Transverse colon (tissue), 3 donors: ENCODE measurements at regions not wholly inside any gene's neighbourhood (a gene's known extent, or its start where the extent isn't known, plus 50 kb on each side); places are given as distances from the start of the nearest gene placed in this dataset.

Source experiments
- CTCF ChIP-seq, 5 experiments: fragments of 200-600 bp in 3 of 5; fragments of 450-650 bp in 2 of 5; sonication (generic) in 3 of 5; IDR thresholded peaks; 1 replicate in 2 of 5; 2 replicates in 3 of 5; pipeline ENCODE4 v1.5.1; 2016 to 2017; ENCODE audit warnings: antibody characterized with exemption in 5 of 5, inconsistent platforms in 3 of 5, mild to moderate bottlenecking in 2 of 5, moderate library complexity in 1 of 5
- EP300 ChIP-seq: sonication (generic); formaldehyde crosslinking; IDR thresholded peaks from one replicate; pipeline ENCODE4 v1.6.1; 2017; ENCODE audit warnings: antibody characterized with exemption, low read depth
- POLR2A ChIP-seq: fragments of 450-650 bp; IDR thresholded peaks from one replicate; pipeline ENCODE4 v1.6.1; 2016; ENCODE audit warnings: antibody characterized with exemption, mild to moderate bottlenecking, moderate library complexity

GRCh38 chr4:32102896-32103295, 1382.7 kb downstream of the PCDH7 start:
- TF ChIP-seq CTCF (IDR thresholded peaks at IDR 0.05) (no peak), EP300 (no peak), POLR2A (no peak)
